Ascending aorta (tissue), 2 donors: ENCODE measurements at regions not wholly inside any gene's neighbourhood (a gene's known extent, or its start where the extent isn't known, plus 50 kb on each side); places are given as distances from the start of the nearest gene placed in this dataset.
A peak's percentile ranks its signal among the peaks of the same experiment; 100 is the strongest.

Experiments used
- DNase-seq, 2 donors: peaks; one replicate each; pipeline ENCODE4 v3.0.0-alpha.2; 2019; ENCODE audit warnings: low spot score in 2 of 2
- H3K27ac ChIP-seq, 2 donors: fragments of 200-600 bp; sonication (generic); one replicate each; pipeline ENCODE4 v1.5.1; 2016 to 2017; ENCODE audit warnings: mild to moderate bottlenecking in 1 of 2
- H3K27me3 ChIP-seq: fragments of 200-600 bp; sonication (generic); one replicate; pipeline ENCODE4 v1.5.1; 2017
- H3K36me3 ChIP-seq, 2 donors: fragments of 200-600 bp; sonication (generic); one replicate each; pipeline ENCODE4 v1.5.1; 2016
- H3K4me1 ChIP-seq, 2 donors: fragments of 200-600 bp; sonication (generic); one replicate each; pipeline ENCODE4 v1.5.1; 2016 to 2017; ENCODE audit warnings: mild to moderate bottlenecking in 1 of 2
- H3K4me3 ChIP-seq, 2 donors: fragments of 200-600 bp; sonication (generic); one replicate each; pipeline ENCODE4 v1.5.1; 2016 to 2017; ENCODE audit warnings: mild to moderate bottlenecking in 1 of 2
- H3K9me3 ChIP-seq, 2 donors: fragments of 200-600 bp; sonication (generic); one replicate each; pipeline ENCODE4 v1.5.1; 2016
- intact Hi-C: fragments of 100-400 bp; cut with DNase I; formaldehyde crosslinking; loops from one replicate; pipeline ENCODE4 v1.15.1; 2023
- TF ChIP-seq, protein P1 (sequence below), 3 experiments: fragments of 200-600 bp in 2 of 3; fragments of 450-650 bp in 1 of 3; sonication (generic) in 2 of 3; IDR thresholded peaks; one replicate each; pipeline ENCODE4 v1.5.1; 2016 to 2019; ENCODE audit warnings: antibody characterized with exemption in 3 of 3, mild to moderate bottlenecking in 1 of 3, moderate library complexity in 1 of 3

DNA sequence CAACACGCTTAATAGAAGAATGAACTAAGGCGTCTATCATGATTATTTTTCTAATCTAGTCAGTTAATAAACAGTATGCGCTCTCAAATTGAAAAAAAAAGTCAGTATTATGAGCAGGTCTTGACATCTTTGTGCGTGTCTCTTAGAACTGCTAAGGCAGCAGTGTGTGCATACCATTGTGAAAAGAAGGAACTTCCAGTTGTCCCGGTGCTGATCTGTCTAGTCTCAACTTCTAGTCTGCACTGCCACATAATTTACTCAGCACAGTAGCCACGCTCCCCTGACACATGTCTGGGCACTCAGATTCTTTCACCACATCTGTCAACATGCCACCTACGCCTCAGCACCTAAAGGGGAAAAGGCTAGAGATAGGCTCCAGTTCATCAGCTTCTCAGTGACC, 61.1 kb upstream of the SPDEF start:
- TF ChIP-seq, protein P1, sequence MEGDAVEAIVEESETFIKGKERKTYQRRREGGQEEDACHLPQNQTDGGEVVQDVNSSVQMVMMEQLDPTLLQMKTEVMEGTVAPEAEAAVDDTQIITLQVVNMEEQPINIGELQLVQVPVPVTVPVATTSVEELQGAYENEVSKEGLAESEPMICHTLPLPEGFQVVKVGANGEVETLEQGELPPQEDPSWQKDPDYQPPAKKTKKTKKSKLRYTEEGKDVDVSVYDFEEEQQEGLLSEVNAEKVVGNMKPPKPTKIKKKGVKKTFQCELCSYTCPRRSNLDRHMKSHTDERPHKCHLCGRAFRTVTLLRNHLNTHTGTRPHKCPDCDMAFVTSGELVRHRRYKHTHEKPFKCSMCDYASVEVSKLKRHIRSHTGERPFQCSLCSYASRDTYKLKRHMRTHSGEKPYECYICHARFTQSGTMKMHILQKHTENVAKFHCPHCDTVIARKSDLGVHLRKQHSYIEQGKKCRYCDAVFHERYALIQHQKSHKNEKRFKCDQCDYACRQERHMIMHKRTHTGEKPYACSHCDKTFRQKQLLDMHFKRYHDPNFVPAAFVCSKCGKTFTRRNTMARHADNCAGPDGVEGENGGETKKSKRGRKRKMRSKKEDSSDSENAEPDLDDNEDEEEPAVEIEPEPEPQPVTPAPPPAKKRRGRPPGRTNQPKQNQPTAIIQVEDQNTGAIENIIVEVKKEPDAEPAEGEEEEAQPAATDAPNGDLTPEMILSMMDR (IDR thresholded peaks at IDR 0.05), result no peak
- no peak for DNase-seq
- no peaks in the 10 kb centered on the region for H3K36me3 ChIP-seq
- H3K4me3 ChIP-seq, result no peak overlapping the region
- H3K4me1 ChIP-seq, result no peaks in the 10 kb centered on the region
- no peaks in the 10 kb centered on the region for H3K9me3 ChIP-seq
- intact Hi-C loops, result no loop called here
- no peak overlapping the region for H3K27ac ChIP-seq
- no peaks in the 10 kb centered on the region for H3K27me3 ChIP-seq

DNA sequence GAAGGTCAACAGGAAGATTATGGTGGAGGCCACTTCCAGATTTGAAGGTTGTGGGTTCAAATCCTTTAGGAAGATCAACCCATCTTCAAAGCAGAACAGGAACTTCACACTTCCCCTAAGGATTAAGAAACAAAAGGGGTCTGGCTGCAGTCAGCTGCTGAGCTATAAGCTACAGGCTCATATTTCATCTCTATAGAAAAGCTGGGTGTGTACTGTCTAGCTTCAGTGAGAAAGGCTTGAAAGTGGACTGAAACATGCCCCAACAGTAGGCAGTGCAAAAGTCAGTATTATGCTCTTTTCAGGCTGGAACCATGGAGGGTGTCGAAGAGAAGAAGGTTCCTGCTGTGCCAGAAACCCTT, 60.1 kb upstream of the SPDEF start:
- intact Hi-C loops, result no loop called here
- TF ChIP-seq, protein P1 (IDR thresholded peaks at IDR 0.05), result no peak
- Histone ChIP-seq H3K9me3 (no peaks in the 10 kb centered on the region), H3K27ac (no peak overlapping the region), H3K4me3 (no peak overlapping the region), H3K27me3 (no peaks in the 10 kb centered on the region), H3K36me3 (no peaks in the 10 kb centered on the region), H3K4me1 (no peaks in the 10 kb centered on the region)
- DNase-seq, result no peak

DNA sequence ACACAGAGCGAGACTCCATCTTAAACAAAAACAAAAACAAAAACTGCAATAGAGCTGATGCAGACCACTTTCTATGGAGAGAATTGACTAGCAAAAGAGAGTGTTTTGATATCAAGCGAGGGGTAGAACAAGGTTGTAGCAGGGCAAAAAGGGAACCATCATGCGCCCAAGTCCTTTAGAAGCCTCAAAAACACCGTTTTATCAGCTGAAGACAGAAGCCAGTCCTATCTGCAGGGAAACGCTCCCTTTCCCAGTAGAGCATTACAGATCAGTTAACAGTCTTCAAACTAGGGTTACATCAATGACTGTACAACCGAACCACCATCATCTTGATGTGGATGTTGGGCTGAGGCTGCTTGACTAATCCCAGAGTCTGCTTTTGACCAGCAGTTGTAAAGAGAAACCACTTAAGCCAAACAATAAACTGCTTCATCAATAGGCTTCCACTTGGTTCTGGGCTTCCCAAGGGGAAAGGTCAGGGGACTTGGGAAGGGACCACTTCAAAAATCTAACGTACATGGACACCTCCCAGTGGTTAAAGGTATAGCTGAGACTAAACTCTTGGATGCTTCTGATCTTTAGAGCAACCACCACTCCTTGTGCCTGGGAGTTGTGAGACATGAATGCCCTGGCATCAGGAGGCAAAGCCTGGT, 59.6 kb upstream of the SPDEF start:
- Histone ChIP-seq H3K27me3 (no peaks in the 10 kb centered on the region), H3K27ac (no peak overlapping the region), H3K36me3 (no peaks in the 10 kb centered on the region), H3K4me3 (no peak overlapping the region), H3K4me1 (peaks cover 0 to 3% of the 10 kb centered on the region in 2 donors), H3K9me3 (no peaks in the 10 kb centered on the region)
- intact Hi-C loops, result no loop called here
- TF ChIP-seq, protein P1 (IDR thresholded peaks at IDR 0.05), result no peak
- DNase-seq, result no peak

DNA sequence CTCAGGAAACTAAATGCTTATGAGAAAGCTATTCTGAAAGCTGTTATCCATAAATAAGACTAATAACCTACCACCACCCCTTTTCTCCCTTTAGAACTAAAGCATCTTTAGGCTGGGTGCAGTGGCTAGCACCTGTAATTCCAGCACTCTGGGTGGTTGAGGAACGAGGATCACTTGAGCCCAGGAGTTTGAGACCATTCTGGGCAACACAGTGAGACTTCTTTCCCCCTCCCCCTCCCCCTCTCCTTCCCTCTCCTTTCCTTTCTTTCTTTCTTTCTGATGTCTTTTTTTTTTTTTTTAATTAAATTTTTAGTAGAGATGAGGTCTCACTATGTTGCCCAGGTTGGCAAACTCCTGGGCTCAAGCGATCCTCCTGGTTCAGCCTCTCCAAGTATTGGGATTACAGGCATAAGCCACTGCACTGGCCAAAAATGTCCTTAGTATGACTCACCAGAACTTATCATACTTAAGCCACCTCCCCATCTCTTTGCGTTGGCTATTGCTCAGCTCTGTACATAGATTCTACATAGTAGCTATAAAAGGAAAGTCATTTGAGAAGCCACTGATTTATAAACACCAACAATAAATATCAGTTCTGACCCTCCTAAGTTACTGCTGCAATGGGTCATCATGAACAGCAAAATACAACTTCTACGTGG, 54.8 kb upstream of the SPDEF start:
- no peak overlapping the region for H3K4me3 ChIP-seq
- TF ChIP-seq, protein P1 (IDR thresholded peaks at IDR 0.05), result no peak
- peaks cover 0 to 4% of the 10 kb centered on the region in 2 donors for H3K4me1 ChIP-seq
- peaks cover 0 to 7% of the 10 kb centered on the region in 2 donors for H3K36me3 ChIP-seq
- no peaks in the 10 kb centered on the region for H3K9me3 ChIP-seq
- no peaks in the 10 kb centered on the region for H3K27me3 ChIP-seq
- peak overlapping the region; percentile 4 to 54 for H3K27ac ChIP-seq
- intact Hi-C loops, result loop anchor here (5.0 kb wide), 3 partner anchors 46 to 146 kb away; partner anchors contain the start of genes ILRUN and SNRPC
- no peak for DNase-seq

DNA sequence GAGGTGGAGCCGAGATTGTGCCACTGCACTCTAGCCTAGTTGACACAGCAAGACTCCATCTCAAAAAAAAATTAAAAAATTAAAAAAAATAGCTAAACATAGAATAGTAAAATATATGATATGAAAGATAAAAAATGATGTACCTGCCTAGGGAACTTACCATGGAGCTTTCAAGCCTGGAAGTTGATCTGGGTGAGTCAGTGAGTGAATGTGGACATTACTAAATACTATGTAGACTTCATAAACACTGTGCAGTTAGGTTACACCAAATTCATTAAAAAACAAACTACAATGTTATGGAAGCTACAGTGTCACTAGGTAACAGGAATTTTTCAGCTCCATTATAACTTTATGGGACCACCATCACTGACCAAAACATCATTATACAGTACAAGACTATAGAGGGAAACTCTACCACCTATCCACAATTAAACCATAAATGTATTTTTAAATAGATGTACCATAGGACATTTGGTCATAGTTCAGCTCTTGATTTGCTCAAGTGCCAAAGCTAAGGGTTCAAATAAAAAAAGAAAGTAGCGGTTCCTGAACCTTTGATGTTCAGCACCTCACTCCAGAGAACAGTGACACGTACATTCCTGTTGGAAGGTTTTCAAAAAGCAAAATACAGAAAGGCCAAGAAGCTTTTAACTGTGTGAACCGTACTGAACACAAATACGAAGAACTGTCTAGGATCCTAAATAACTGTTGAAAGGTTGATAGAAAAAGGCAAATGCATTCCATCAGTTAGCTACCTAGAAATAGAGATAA, 52.4 kb upstream of the SPDEF start:
- Histone ChIP-seq H3K9me3 (no peaks in the 10 kb centered on the region), H3K4me1 (peaks cover 0 to 4% of the 10 kb centered on the region in 2 donors), H3K36me3 (peaks cover 0 to 9% of the 10 kb centered on the region in 2 donors), H3K27ac (peak overlapping the region in 1 of 2 donors; percentile 17), H3K27me3 (no peaks in the 10 kb centered on the region), H3K4me3 (no peak overlapping the region)
- TF ChIP-seq, protein P1 (IDR thresholded peaks at IDR 0.05), result no peak
- DNase-seq, result no peak
- intact Hi-C loops, result loop anchor here (1.0 to 10.0 kb wide), 6 partner anchors 81 to 444 kb away; partner anchors contain the start of genes RPS10 and SMIM29
